Sciatic nerve (tissue), 2 donors: ENCODE measurements at regions not wholly inside any gene's neighbourhood (a gene's known extent, or its start where the extent isn't known, plus 50 kb on each side); places are given as distances from the start of the nearest gene placed in this dataset.

ENCODE experiments used
- ATAC-seq: fragments of 200-7000 bp; cut with Tn5 transposase; one replicate; pipeline ENCODE4 v1.9.1; 2020; ENCODE audit warnings: mild to moderate bottlenecking, moderate library complexity
- DNase-seq: peaks from one replicate; pipeline ENCODE4 v3.0.0-alpha.2; 2020; ENCODE audit warnings: low spot score
- intact Hi-C: fragments of 100-400 bp; cut with DNase I; formaldehyde crosslinking; loops from one replicate; pipeline ENCODE4 v1.14.2; 2022
- donor health status: DM: no; HTN: no; CAD: no.
- donor health status: DM: no; HTN: no; CAD: no.

DNA sequence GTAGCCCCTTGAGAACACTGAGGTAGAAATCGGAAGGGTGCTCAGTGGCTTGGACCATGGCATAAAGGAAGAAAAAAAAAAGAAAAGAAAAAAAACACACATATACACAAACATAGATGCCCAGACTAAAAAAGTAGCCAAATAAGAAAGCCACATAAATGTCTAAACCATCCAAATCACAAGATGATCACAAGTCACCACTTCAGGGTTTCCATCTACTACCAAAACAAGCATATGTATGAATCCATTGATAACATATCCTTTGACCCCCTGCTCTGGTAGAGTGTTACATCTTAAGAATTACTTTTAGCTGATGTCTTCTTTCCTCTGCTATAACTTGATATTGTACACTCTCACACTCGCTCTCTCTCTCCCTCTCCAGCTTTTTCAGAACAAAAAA, 245.9 kb downstream of the AHR start:
- DNase-seq (no peak), ATAC-seq (no peak)
- intact Hi-C loops, result no loop called here

DNA sequence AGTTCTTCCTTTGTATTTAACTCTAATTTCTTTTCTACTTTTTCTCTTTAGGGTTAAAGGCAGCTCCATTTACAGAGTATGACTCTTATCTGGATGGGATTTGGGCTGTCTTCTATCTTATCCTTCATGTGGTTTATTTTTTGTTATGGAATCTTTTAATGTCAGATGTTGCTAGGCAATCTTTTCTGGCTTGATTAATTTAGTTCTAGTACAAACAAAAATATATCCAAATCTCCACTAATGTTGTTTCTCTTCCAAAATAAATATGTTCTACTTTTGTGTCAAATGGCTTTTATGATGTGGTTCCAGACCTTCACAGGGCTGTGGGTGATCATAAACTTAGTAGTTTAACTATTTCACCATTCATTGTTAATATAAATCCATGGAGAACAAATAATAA, 246.9 kb downstream of the AHR start:
- DNase-seq (no peak), ATAC-seq (peak; percentile 59)
- intact Hi-C loops, result no loop called here

DNA sequence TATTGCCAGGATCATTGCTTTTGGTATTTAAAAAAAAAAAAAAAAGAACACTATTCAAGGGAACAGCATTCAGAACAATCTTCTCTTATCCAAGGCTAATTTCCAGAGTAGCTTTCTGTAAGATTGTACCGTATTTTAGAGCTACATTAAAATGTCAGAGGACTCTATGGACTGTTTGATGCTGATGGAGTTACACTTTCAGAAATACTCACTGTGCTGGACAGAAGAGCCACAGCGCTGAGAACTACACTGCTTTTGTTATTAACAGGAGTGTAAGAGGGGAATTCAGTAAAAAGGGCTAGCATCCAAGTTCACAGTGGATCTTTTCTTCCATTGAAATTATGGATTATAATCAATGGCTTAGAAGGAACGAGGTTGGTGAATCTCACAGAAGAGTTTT, 247.7 kb downstream of the AHR start:
- peak; percentile 68 for ATAC-seq
- intact Hi-C loops, result no loop called here
- no peak for DNase-seq

DNA sequence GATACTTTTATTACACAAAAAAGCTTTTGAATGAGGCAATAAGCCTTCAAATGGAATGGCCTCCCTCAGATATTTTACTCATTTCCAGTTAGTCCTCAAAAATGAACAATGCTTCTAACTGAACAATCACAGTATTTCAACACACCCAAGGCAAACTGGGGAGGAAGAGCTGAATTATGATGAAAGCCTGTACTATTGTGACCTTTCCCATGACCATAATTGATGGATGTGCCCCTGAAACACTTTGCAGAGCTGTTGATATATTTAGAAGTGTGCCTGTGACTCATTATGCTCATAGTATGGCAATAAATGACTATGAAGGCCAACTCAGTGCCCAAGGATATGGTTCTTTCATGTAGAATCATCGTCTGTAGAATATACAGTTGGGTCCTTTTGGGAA, 248.1 kb downstream of the AHR start:
- DNase-seq (no peak), ATAC-seq (peak; percentile 89)
- intact Hi-C loops, result no loop called here

DNA sequence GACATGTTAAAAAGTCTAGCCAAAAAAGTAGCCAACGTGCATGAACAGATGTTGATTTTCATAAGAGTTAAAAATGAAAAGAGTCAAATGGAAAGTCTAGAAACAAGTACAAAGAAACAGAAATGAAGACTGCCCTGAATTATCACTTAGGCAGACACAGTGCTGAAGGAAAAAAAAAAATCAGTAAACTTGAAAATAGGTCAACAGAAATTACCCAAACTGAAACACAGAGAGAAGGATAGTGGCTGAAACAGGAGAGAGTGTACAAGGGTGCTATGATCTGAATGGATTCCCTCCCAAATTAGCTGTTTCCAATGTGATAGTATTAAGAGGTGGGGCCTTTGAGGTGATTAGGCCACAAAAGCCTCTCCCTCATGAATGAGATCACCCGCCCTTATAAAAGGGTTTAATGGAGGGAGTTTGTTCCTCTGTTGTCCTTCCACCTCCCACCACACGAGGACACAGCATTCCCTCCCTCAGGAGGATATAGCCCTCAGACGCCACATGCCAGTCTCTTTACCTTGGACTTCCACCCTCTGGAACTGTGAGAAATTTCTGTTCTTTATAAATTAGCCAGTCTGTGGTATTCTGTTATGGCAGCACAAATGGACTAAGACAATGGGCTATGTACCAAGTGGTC, 249.7 kb downstream of the AHR start:
- intact Hi-C loops, result no loop called here
- no peak for ATAC-seq
- no peak for DNase-seq

DNA sequence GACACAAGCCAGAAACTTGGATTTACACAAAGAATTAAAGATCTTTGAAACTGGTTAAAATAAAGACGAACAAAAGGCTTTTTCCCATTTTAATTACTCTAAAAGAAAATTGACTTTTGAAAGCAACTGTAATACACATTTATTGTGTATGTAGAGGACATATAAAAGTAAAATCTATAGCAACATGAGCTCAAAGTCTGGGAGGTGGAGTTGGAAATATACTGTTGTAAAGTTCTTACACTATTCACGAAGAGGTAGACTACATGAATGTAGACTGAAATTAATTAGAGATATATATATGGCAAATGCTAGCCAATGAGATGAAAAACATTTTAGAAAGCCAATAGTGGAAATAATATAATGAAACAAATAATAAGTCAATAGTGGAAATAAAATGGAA, 251.0 kb downstream of the AHR start:
- intact Hi-C loops, result no loop called here
- no peak for ATAC-seq

DNA sequence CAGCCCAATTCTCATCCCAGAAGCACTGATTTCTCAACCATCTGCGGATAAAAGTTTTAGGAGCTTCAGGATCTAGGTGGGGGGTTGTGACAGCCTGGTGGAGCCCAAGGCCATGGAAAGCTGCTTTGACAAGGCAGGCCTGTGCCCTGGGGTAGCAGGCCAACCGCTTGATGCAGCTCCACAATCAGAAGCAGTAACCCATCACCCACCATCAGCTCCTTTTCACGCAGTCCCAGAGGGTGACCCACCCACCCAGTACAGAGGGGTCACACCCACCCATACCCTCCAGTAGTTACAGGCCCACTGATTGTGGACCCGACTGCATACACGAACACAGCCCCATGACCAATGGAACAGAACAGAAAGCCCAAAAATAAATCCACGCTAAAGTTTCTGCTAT, 253.9 kb downstream of the AHR start:
- ATAC-seq (no peak), DNase-seq (no peak)
- intact Hi-C loops, result no loop called here

More for the DNA sequence above, 251.0 kb downstream of the AHR start:
- DNase-seq, result no peak

DNA sequence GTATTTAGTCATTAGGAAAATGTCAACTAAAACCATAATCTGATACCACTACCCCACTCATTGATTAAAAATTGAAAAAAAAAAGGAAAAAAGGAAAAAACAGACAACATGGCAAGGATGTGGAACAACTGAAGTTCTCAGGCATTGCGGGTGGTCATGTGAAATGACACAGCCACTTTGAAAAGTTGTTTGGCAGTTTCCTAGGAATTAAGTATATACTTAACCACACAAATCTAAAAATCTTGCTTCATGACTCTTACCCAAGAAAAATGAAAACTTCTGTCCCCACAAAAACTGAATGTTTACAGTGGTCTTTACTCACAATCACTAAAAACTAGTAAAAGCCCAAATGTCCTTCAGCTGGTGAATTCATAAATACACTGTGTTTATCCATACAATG, 254.5 kb downstream of the AHR start:
- no peak for ATAC-seq

DNA sequence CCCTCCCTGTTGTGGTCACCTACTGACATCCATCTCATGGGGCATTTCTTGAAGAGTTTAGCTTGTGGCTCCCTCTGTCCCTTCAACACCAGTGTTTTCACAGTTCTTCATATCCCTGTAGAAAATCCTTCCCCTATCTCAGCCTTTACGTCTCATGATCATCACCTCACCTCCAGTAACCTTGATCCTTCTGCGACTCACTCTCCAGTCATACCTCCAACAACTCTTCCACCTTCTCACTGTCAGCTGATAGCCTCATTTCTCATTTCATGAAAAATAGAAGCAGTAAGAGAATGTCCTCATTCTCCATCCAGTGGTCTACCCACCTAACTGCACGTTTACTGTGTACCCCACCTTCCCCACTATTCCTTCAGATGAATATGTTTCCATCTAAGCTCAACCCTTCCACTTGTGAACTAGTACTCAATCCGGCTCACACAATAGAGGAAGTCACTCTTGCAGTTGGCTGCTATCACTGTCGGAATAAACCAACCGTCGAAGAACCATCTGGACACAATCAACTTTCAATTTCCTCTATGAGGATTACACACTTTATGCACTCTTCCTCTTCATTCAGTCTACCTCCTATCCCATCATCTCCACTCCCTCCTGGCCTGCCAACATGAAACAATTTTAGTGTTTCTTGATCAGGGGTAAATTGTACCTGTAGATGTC, 256.0 kb downstream of the AHR start:
- intact Hi-C loops, result no loop called here
- ATAC-seq (no peak), DNase-seq (no peak)

More for the DNA sequence above, 254.5 kb downstream of the AHR start:
- DNase-seq, result no peak
- intact Hi-C loops, result no loop called here

DNA sequence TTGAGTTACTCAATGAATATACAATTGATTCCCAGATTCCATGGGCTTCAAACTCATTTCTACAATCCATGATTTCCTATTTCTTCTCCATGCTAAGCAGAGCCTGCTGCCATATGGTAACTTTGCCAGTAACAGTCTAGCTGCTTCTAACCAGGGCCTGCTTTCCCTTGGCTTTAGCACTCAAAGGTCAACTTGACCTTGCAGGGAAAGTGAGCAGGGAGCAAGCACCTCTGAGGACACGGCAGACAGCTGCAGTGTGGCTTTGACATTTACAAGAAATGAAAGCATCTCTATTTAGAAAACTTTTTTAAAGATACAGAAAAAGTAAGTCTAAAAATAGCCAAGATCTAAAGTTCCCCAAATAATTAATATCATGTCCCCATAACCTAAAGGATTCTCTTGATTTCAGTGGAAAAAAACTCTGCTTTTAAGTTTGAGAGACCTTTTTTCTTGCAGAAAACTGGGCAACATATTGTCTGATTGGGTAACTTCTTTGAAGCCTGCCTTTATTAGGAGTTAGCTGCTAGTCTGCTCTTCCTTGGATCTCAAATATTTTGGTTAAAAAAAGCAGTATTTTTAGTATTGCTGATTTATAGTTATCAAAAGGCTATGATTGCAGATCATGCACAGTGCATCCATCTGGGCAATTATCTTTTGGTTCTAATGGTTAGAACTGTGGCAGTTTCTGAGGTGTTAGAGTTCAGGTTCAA, 257.9 kb downstream of the AHR start:
- no peak for DNase-seq
- peak; percentile 70 for ATAC-seq
- intact Hi-C loops, result no loop called here

DNA sequence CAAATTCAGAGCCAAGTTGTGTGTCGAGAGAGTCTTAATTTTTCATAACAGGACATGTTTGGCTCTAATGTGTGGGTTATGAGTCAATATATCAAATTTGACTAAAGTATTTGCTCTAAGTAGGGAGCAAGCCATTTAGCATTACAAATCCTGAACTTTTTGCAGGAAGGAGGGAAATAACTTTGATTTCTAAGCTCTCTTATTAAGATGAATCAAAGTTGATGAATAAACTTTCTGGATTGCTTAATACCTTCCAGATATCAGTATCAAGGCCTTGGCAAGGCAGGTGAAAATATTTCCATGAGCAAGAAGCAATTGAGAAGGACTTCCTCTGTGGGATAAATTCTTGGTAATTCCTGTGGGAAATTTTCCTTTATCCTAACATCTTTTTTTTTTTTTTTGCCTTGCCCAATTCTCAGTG, 258.8 kb downstream of the AHR start:
- intact Hi-C loops, result no loop called here
- DNase-seq (no peak), ATAC-seq (peak; percentile 83)

DNA sequence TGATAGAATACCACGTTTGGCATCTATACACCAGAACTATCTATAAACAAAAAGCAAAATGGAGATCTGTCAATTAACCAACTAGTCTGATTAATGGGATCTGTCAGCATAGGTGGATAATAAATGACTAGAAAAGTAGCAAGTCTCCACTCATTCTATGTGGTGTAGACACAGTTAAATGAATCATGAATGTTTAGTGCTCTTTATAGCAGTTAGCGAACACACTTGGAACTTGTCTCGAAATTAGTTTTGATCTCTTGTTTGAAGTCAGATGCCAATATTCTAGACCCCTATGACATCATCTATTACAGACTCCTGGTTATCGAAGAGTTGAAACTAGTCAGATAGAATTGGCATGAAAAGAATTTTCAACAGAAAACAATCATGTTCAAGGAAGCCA, 259.7 kb downstream of the AHR start:
- intact Hi-C loops, result no loop called here
- DNase-seq, result no peak
- ATAC-seq, result no peak

DNA sequence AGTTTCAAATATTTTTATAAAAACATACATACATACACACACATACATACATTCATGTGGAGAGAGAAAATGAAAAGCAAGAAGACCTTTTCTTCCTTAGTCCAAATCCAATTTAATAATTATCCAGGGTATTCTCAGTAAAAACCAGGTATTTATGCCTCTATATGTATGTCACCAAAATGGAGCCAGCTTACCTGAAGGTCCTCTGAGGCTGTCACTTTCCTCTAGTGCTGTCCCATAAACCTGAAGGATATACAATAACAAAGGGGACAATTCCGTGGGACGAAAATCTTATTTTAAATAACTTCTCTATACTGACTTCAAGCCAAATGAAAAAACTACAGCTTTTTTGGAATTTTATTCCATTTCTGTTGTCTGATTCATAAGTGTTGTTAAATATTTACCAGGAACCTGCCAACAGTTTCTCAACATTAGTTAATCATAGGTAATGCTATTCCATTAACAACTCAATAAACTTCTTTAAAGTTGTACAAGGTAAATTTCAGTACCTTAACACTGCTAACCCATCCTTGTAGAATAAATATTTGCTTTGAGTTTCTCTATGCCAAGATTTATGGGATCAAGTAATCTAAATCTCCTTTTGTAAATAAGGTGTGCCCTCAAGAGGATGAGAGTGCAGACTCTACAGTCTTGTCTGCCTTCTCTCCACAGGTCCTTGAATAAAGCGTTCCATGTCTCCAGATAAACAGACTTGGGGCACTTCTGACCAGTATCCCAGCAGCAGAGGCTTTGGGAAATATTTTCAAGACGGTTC, 260.3 kb downstream of the AHR start:
- ATAC-seq (no peak), DNase-seq (no peak)
- intact Hi-C loops, result no loop called here

DNA sequence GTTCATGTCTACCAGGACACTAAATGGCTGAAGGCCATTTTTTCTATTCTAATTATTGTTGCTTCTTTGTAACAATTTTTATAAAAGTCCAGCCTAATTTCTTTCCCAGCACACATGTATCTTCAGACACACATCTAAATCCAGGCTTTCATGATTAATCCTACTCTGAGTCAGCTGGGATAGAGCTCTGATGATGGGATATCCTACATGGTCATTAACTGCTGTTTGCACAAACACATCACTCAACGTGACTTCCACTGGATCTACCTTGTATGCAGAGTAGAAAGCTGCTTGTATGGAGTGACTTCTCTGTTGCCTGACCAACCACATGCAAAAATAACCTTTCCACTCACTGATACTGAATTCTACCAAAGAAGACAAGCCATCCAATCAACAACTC, 260.9 kb downstream of the AHR start:
- intact Hi-C loops, result no loop called here
- ATAC-seq, result no peak
- no peak for DNase-seq

DNA sequence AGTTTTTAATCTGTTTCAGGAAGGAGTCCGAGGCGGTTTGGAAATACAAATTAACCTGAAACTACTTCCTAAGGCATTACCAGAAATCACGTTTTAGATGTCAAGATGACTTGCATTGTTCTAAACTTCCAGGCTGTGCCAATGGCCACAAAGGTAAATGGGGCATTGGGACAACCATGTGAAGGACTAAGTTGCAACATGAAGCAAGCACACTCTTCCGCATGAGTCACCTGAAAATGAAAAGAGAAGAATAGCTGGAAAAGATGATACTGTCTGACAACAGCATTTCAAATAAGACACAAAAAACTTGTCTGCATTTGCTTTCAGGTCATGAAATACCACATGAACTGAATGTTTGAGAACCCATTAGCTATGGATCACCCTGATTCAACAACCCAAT, 262.1 kb downstream of the AHR start:
- ATAC-seq (no peak), DNase-seq (no peak)
- intact Hi-C loops, result no loop called here

DNA sequence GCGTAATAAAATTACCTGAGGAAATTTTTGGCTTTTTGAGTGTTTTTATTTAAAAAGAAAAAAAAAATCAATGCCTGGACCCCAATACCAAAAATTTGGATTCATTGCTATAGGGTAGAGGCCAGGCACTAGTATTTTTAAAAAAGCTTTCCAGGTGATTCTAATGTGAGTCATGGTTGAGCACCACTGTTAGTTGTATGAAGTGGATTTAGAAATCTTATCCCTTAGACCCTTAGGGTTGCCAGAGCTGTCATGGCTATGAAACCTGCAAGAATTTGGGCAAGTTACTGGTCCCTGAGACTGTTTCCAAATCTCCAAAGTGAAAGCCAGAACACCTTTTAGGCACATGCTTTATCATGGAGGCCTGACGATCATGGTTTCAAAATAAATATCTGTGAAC, 262.5 kb downstream of the AHR start:
- no peak for ATAC-seq
- DNase-seq, result no peak
- intact Hi-C loops, result no loop called here

DNA sequence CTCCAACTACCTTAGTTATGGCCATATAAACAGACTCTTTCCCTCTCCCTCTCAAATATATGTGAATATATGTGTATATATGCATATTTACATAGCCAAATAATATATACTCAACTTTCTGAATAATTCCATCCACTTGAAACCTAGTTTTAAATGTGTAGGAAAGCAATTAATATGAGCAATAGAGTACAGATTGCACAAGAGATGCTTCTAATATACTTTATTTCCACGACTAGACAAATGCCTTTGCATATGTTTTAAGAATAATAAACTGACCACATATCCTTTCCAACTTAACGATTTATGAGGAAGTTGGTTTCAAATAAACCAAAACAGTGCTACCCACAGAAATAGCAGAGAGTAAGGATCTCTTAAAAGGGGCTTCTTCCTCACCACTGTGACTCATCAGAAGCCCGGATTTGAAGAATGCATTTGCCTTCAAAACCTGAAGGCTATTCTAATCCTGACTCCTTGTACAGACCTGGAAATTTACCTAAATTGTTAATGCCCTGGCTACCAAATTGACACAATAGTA, 266.3 kb downstream of the AHR start:
- intact Hi-C loops, result no loop called here
- DNase-seq (no peak), ATAC-seq (no peak)

DNA sequence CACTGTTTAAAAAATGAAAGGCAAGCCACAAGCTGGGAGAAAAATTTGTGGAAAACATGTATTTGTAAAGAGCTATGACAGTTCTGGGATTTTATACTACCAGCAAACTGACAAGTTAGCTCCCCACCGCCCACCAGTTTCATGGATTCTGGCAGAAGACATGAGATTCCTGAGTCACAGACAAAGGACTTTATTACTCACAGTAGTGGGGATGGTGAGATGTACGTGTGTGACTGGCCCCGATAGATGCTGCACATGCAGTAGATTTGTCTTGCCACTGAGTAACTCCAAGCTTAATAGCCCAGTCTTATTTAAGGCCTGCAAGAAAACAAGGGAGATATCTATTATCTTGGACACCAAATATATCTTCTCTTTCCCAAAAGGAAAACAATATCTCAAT, 281.7 kb downstream of the AHR start:
- intact Hi-C loops, result no loop called here
- ATAC-seq (no peak), DNase-seq (no peak)

DNA sequence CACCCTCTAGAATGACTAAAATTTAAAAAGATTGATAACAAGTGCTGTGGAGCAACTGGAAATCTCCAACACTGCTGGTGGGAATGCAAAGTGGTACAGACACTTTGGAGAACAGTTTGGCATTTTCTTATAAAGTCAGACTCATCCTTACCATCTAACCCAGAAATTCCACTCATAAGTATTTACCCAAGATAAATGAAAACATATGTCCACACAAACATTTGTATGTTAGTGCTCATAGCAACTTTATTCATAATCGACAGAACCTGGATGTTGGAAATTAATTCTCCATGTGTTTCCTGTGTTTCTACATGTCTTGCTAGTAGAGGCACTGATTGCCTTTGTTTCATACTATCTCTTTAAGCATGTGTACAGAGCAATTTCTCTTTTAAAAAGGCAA, 282.4 kb downstream of the AHR start:
- DNase-seq, result no peak
- intact Hi-C loops, result no loop called here
- no peak for ATAC-seq

DNA sequence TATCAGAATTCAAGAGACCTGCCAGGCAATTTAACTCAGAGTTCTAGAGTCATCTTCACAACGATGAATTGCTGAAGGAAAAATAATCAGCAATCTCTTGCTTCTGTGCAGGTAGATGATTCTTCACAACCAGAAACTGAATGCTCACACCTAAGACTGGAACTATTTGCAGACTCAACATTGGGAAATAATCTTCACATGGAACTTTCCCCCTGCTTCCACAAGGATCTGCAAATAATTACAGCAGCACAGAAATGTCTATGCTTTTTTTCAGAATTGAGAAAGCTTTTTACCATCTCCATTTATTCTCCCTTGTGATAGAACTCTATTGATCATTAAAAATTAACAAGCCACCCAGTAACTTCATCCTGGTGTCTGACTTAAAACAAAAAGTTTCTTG, 282.8 kb downstream of the AHR start:
- ATAC-seq, result no peak
- intact Hi-C loops, result no loop called here

More for the DNA sequence above, 282.8 kb downstream of the AHR start:
- no peak for DNase-seq
